ENCODE measurements at regions not wholly inside any gene's neighbourhood (a gene's known extent, or its start where the extent isn't known, plus 50 kb on each side); places are given as distances from the start of the nearest gene placed in this dataset.

DNA sequence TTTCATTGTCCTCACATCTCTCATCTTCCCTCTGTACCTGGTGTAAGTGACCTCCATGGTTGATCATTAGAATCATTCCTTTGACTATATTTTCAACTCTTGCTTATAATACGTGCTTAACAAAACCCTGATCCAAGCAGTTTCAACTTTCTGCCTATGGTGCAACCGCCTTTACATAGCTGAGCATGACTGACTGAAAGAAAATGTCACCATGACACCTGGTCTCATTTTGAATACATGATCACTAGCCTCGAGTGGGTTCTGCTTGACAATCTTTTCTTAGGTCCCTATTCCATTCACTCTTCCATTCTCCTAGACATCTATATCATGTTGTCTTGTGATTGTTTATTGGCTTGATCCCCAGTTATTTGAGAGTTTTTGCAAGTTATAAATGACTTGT, 78.9 kb upstream of the STAM2 start:
- TF ChIP-seq, protein P1, sequence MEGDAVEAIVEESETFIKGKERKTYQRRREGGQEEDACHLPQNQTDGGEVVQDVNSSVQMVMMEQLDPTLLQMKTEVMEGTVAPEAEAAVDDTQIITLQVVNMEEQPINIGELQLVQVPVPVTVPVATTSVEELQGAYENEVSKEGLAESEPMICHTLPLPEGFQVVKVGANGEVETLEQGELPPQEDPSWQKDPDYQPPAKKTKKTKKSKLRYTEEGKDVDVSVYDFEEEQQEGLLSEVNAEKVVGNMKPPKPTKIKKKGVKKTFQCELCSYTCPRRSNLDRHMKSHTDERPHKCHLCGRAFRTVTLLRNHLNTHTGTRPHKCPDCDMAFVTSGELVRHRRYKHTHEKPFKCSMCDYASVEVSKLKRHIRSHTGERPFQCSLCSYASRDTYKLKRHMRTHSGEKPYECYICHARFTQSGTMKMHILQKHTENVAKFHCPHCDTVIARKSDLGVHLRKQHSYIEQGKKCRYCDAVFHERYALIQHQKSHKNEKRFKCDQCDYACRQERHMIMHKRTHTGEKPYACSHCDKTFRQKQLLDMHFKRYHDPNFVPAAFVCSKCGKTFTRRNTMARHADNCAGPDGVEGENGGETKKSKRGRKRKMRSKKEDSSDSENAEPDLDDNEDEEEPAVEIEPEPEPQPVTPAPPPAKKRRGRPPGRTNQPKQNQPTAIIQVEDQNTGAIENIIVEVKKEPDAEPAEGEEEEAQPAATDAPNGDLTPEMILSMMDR (IDR thresholded peaks at IDR 0.05) = no peak
- TF ChIP-seq POLR2A (IDR thresholded peaks at IDR 0.05) (no peak), EP300 (IDR thresholded peaks at IDR 0.05) (no peak)
